CD4-positive, CD25-positive, alpha-beta regulatory T cell (primary cell): ENCODE measurements at regions not wholly inside any gene's neighbourhood (a gene's known extent, or its start where the extent isn't known, plus 50 kb on each side); places are given as distances from the start of the nearest gene placed in this dataset.

Experiments used
- ATAC-seq, 2 donors: fragments of 150-1000 bp; cut with Tn5 transposase; one replicate each; pipeline ENCODE4 v1.10.0; 2021; ENCODE audit warnings: low read depth in 2 of 2, moderate number of reproducible peaks in 2 of 2, moderate library complexity in 1 of 2
- DNase-seq, 3 donors: peaks; one replicate each; pipeline versions ENCODE4 v3.0.0 to v3.0.0-alpha.2; 2012 to 2022; ENCODE audit warnings: mixed read lengths in 1 of 3
- H3K27ac ChIP-seq: one replicate; pipeline ENCODE4 v1.7.0; 2013; ENCODE audit warnings: mild to moderate bottlenecking, low read length; ENCODE audit not compliant: insufficient read depth, poor library complexity, severe bottlenecking
- H3K27me3 ChIP-seq: one replicate; pipeline ENCODE4 v1.7.0; 2013; ENCODE audit warnings: low read length; ENCODE audit not compliant: control insufficient read depth, insufficient read depth
- H3K36me3 ChIP-seq: one replicate; pipeline ENCODE4 v1.7.0; 2013; ENCODE audit warnings: mild to moderate bottlenecking, low read length, moderate library complexity; ENCODE audit not compliant: control insufficient read depth, insufficient read depth
- H3K4me1 ChIP-seq: 2 replicates; pipeline ENCODE4 v1.7.0; 2013; ENCODE audit warnings: mild to moderate bottlenecking, low read length; ENCODE audit not compliant: insufficient read depth, control insufficient read depth, poor library complexity, severe bottlenecking
- H3K4me3 ChIP-seq: one replicate; pipeline ENCODE4 v1.7.0; 2013; ENCODE audit warnings: low read depth, mild to moderate bottlenecking, low read length, moderate library complexity
- H3K9me3 ChIP-seq, 2 experiments: 1 replicate in 1 of 2; 2 replicates in 1 of 2; pipeline ENCODE4 v1.7.0; 2013; ENCODE audit warnings: low read length in 2 of 2, mild to moderate bottlenecking in 1 of 2, moderate library complexity in 1 of 2; ENCODE audit not compliant: control insufficient read depth in 2 of 2
- H3K27ac Mint-ChIP-seq, 3 donors: one replicate each; pipeline ENCODE4 v1.8.0; 2020 to 2022; ENCODE audit warnings: mild to moderate bottlenecking in 3 of 3, mixed read lengths in 3 of 3, moderate library complexity in 2 of 3
- H3K27me3 Mint-ChIP-seq: one replicate; pipeline ENCODE4 v1.8.0; 2022; ENCODE audit warnings: mild to moderate bottlenecking, mixed read lengths
- H3K36me3 Mint-ChIP-seq: one replicate; pipeline ENCODE4 v1.8.0; 2020; ENCODE audit warnings: mixed read lengths
- H3K4me1 Mint-ChIP-seq, 4 donors: one replicate each; pipeline ENCODE4 v1.8.0; 2020 to 2022; ENCODE audit warnings: mixed read lengths in 4 of 4, mild to moderate bottlenecking in 1 of 4
- H3K4me3 Mint-ChIP-seq, 4 donors: one replicate each; pipeline ENCODE4 v1.8.0; 2020 to 2022; ENCODE audit warnings: mild to moderate bottlenecking in 4 of 4, mixed read lengths in 4 of 4, moderate library complexity in 3 of 4
- H3K9me3 Mint-ChIP-seq, 7 donors: one replicate each; pipeline ENCODE4 v1.8.0; 2020 to 2022; ENCODE audit warnings: mixed read lengths in 7 of 7, mild to moderate bottlenecking in 3 of 7, moderate library complexity in 2 of 7

GRCh38 chr5:6218517-6218916 is 159.8 kb downstream of the MED10 start:
- no peaks in the 10 kb centered on the region for H3K36me3 Mint-ChIP-seq
- H3K36me3 ChIP-seq: no peaks in the 10 kb centered on the region
- H3K4me3 Mint-ChIP-seq: peak overlapping the region in 1 of 4 donors; percentile 63
- H3K27me3 ChIP-seq: no peaks in the 10 kb centered on the region
- H3K4me1 ChIP-seq: no peaks in the 10 kb centered on the region
- no peak overlapping the region for H3K27ac ChIP-seq
- H3K4me1 Mint-ChIP-seq: no peaks in the 10 kb centered on the region
- H3K4me3 ChIP-seq: no peak overlapping the region
- DNase-seq (no peak), ATAC-seq (no peak)
- H3K9me3 Mint-ChIP-seq: peaks cover 0 to 6% (median 0%) of the 10 kb centered on the region in 7 donors
- no peaks in the 10 kb centered on the region for H3K9me3 ChIP-seq
- H3K27ac Mint-ChIP-seq: no peak overlapping the region
- no peaks in the 10 kb centered on the region for H3K27me3 Mint-ChIP-seq

GRCh38 chr5:6218116-6218515 is 160.2 kb downstream of the MED10 start:
- no peak for ATAC-seq
- H3K27ac ChIP-seq: no peak overlapping the region
- DNase-seq: no peak
- H3K4me3 ChIP-seq: no peak overlapping the region
- H3K36me3 ChIP-seq: no peaks in the 10 kb centered on the region
- Mint-ChIP-seq H3K9me3 (peaks cover 0 to 6% (median 0%) of the 10 kb centered on the region in 7 donors), H3K4me3 (no peak overlapping the region), H3K36me3 (no peaks in the 10 kb centered on the region), H3K27me3 (no peaks in the 10 kb centered on the region), H3K27ac (no peak overlapping the region), H3K4me1 (no peaks in the 10 kb centered on the region)
- H3K9me3 ChIP-seq: no peaks in the 10 kb centered on the region
- H3K4me1 ChIP-seq: no peaks in the 10 kb centered on the region
- no peaks in the 10 kb centered on the region for H3K27me3 ChIP-seq

GRCh38 chr5:6216471-6217075 is 161.8 kb downstream of the MED10 start:
- DNase-seq (no peak), ATAC-seq (no peak)
- no peak overlapping the region for H3K27ac ChIP-seq
- no peaks in the 10 kb centered on the region for H3K36me3 ChIP-seq
- no peaks in the 10 kb centered on the region for H3K9me3 ChIP-seq
- H3K4me1 ChIP-seq: no peaks in the 10 kb centered on the region
- no peak overlapping the region for H3K27ac Mint-ChIP-seq
- H3K27me3 Mint-ChIP-seq: no peaks in the 10 kb centered on the region
- no peaks in the 10 kb centered on the region for H3K36me3 Mint-ChIP-seq
- no peaks in the 10 kb centered on the region for H3K27me3 ChIP-seq
- no peaks in the 10 kb centered on the region for H3K4me1 Mint-ChIP-seq
- peaks cover 0 to 7% (median 2%) of the 10 kb centered on the region in 7 donors for H3K9me3 Mint-ChIP-seq
- no peak overlapping the region for H3K4me3 Mint-ChIP-seq
- no peak overlapping the region for H3K4me3 ChIP-seq

- no peak overlapping the region for H3K4me3 ChIP-seq
- no peak overlapping the region for H3K27ac ChIP-seq
- H3K9me3 ChIP-seq: no peaks in the 10 kb centered on the region
- ATAC-seq: no peak
- Mint-ChIP-seq H3K27me3 (no peaks in the 10 kb centered on the region), H3K4me3 (no peak overlapping the region), H3K4me1 (no peaks in the 10 kb centered on the region), H3K27ac (no peak overlapping the region), H3K9me3 (peaks cover 0 to 7% (median 2%) of the 10 kb centered on the region in 7 donors), H3K36me3 (no peaks in the 10 kb centered on the region)
- no peak for DNase-seq
- no peaks in the 10 kb centered on the region for H3K27me3 ChIP-seq
- H3K36me3 ChIP-seq: no peaks in the 10 kb centered on the region
- no peaks in the 10 kb centered on the region for H3K4me1 ChIP-seq
Measured at GRCh38 chr5:6215891-6216290, 162.5 kb downstream of the MED10 start.

- Histone ChIP-seq H3K9me3 (no peaks in the 10 kb centered on the region), H3K4me3 (no peak overlapping the region), H3K27me3 (no peaks in the 10 kb centered on the region), H3K4me1 (no peaks in the 10 kb centered on the region), H3K27ac (no peak overlapping the region), H3K36me3 (no peaks in the 10 kb centered on the region)
- no peaks in the 10 kb centered on the region for H3K27me3 Mint-ChIP-seq
- ATAC-seq (no peak), DNase-seq (no peak)
- H3K4me3 Mint-ChIP-seq: peak overlapping the region in 1 of 4 donors; percentile 58
- no peak overlapping the region for H3K27ac Mint-ChIP-seq
- peaks cover 0 to 7% (median 0%) of the 10 kb centered on the region in 7 donors for H3K9me3 Mint-ChIP-seq
- H3K4me1 Mint-ChIP-seq: no peaks in the 10 kb centered on the region
- no peaks in the 10 kb centered on the region for H3K36me3 Mint-ChIP-seq
Measured at GRCh38 chr5:6212244-6212643, 166.1 kb downstream of the MED10 start.

GRCh38 chr5:6206501-6206900 is 171.8 kb downstream of the MED10 start:
- no peak for ATAC-seq
- no peaks in the 10 kb centered on the region for H3K27me3 ChIP-seq
- H3K36me3 ChIP-seq: no peaks in the 10 kb centered on the region
- no peak overlapping the region for H3K27ac Mint-ChIP-seq
- H3K4me3 ChIP-seq: no peak overlapping the region
- DNase-seq: no peak
- H3K4me1 ChIP-seq: no peaks in the 10 kb centered on the region
- H3K9me3 Mint-ChIP-seq: no peaks in the 10 kb centered on the region
- H3K36me3 Mint-ChIP-seq: no peaks in the 10 kb centered on the region
- no peak overlapping the region for H3K27ac ChIP-seq
- no peaks in the 10 kb centered on the region for H3K4me1 Mint-ChIP-seq
- H3K4me3 Mint-ChIP-seq: no peak overlapping the region
- no peaks in the 10 kb centered on the region for H3K9me3 ChIP-seq
- H3K27me3 Mint-ChIP-seq: peaks cover 4% of the 10 kb centered on the region

GRCh38 chr5:6202968-6203365 is 175.4 kb downstream of the MED10 start:
- no peak overlapping the region for H3K27ac ChIP-seq
- no peaks in the 10 kb centered on the region for H3K4me1 Mint-ChIP-seq
- no peaks in the 10 kb centered on the region for H3K36me3 Mint-ChIP-seq
- H3K27me3 ChIP-seq: no peaks in the 10 kb centered on the region
- no peak overlapping the region for H3K4me3 Mint-ChIP-seq
- H3K9me3 Mint-ChIP-seq: no peaks in the 10 kb centered on the region
- ATAC-seq: no peak
- H3K36me3 ChIP-seq: no peaks in the 10 kb centered on the region
- peaks cover 4% of the 10 kb centered on the region for H3K27me3 Mint-ChIP-seq
- no peaks in the 10 kb centered on the region for H3K4me1 ChIP-seq
- H3K27ac Mint-ChIP-seq: no peak overlapping the region
- DNase-seq: no peak
- H3K4me3 ChIP-seq: no peak overlapping the region
- H3K9me3 ChIP-seq: no peaks in the 10 kb centered on the region

GRCh38 chr5:6202149-6202967 is 176.0 kb downstream of the MED10 start:
- no peak overlapping the region for H3K4me3 ChIP-seq
- no peaks in the 10 kb centered on the region for H3K36me3 ChIP-seq
- H3K27ac ChIP-seq: no peak overlapping the region
- Mint-ChIP-seq H3K27me3 (peaks cover 4% of the 10 kb centered on the region), H3K27ac (no peak overlapping the region), H3K4me1 (no peaks in the 10 kb centered on the region), H3K4me3 (no peak overlapping the region), H3K9me3 (peaks cover 0 to 1% (median 0%) of the 10 kb centered on the region in 7 donors), H3K36me3 (no peaks in the 10 kb centered on the region)
- ATAC-seq: no peak
- no peaks in the 10 kb centered on the region for H3K9me3 ChIP-seq
- H3K4me1 ChIP-seq: no peaks in the 10 kb centered on the region
- no peaks in the 10 kb centered on the region for H3K27me3 ChIP-seq
- DNase-seq: no peak
